HG03442 (cell line): ENCODE measurements at regions not wholly inside any gene's neighbourhood (a gene's known extent, or its start where the extent isn't known, plus 50 kb on each side); places are given as distances from the start of the nearest gene placed in this dataset.

Experiments used
- ATAC-seq: cut with Tn5 transposase; IDR thresholded peaks from one replicate; pipeline ENCODE4 v1.9.1; 2021; ENCODE audit warnings: mild to moderate bottlenecking, moderate library complexity; ENCODE audit not compliant: unreplicated experiment

DNA sequence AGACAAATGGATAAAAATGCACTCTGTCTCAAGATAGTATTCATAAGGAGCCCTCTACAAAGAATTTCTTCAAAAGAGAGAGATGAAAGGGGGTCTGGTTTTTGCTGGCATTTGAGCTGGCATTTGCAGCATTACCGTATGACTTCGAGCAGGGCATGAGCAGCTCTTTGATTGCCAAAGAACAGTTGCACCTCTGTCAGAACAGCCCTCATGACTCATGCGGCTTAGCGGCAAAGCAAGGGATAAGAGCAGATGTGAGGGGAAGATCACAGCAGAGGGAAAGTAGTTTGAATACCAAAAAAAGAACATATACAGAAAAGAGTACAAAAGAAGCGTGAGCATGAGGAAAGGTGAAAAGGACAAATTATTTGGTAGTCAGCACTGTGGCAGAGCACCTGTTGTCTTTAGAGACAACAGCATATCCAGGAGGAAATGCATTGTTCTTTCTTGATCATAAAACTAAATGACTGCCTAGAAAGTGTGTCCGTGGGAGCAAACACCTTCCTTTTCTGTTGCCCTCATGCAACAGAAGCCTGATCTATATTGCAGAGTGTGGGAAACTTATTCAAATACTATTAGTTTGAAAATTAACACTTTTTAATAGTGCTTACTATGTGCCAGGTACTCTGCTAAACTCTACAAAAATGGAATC lies 80.5 kb upstream of the SLC24A5 start:
- ATAC-seq: no peak

DNA sequence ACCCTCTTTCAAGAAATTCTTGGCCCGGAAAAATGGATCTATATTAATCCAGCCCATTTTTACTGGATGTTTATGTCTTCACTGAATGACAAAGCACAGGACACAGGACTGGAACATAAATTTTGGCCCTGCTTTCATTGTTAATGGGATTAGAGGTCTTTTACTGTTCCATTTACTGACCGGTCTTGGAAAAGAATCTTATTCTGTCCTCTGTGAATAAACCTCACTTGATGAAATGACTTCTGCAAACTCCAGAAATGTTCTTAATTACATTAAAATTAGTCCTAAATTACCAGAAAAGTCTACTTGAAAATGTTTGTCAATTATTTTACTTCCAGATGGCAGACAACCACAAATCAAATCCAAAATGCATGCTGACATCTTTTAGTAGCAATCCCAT lies 79.3 kb upstream of the SLC24A5 start:
- ATAC-seq: no peak

DNA sequence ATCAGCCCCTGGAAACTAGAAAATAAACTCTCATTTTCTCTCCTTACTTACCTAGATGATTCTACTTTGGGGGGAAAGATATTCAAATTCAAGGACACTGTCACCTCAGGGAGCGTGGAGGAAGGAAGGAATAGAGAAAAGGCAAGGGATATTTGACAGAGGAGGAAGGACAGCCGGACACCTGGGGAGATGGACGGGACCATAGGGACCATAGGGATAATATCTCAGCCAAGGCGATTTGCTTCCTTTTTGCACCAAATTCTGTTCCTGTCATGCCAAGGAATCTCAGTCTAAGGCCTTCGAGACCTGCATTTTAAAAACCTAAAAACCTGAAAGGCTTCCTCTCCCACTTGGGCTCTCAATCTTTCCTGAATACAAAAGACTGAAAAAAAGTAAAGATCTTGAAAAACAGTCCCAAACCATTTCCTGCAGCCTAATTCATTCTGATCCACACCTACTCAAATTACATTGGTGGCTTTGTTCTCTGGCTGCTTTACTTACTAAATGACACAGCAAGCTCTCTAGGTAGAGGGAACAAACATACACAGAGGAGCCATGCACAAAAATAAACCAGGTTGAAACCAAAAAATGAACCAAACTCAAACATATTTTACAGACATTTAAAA lies 73.9 kb upstream of the SLC24A5 start:
- ATAC-seq: no peak

DNA sequence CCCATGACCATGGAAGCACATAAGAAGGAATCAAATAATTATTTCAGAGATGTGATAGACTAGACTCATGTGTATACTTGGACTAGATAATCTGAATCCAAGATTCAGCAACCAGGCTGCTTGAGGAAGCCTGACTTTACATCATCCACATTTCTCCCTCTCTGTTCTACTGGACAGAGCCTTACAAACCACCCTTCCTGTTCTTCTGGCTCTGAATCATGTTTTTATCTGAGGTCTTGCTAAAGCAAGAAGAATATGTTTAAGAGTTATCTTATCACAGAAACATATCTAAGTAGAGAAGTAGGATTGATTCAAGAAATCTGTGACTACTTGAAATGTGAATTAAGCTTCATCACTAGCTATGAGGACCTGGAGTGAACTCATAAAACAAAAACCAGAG lies 71.1 kb upstream of the SLC24A5 start:
- no peak for ATAC-seq

DNA sequence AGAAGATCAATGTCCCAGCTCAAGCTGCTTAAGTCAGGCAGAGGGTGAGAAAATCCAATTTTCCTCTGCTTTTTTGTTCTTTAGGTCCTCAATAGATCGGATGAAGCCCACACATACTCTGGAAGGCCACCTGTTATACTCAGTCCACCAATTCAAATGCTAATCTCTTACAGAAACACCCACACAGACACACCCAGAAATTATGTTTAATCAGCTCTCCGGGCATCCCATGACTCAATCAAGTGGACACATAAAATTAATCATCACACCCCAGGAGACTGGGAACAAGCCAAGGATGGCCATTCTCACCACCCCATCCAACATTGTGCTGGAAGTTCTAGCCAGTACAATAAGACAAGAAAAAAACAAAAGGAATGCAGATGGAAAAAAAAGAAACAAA lies 67.8 kb upstream of the SLC24A5 start:
- no peak for ATAC-seq

DNA sequence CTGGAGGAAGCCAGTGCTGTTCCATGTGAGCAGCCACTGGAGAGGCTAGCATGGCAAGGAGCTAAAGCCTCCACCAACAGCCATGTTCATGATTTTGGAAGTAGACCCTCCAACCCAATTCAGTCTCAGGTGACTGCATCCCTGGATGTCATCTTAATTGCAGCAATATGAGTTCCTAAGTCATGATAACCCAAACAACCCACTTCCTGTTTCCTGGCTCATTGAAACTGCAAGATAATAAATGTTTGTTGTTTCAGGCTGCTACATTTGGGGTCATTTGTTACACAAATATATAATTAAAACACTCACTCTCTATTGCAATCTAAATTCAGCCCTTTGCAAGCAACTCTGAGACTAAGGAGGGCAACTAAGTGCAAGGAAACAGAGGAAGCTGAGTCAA lies 62.4 kb upstream of the SLC24A5 start:
- no peak for ATAC-seq

DNA sequence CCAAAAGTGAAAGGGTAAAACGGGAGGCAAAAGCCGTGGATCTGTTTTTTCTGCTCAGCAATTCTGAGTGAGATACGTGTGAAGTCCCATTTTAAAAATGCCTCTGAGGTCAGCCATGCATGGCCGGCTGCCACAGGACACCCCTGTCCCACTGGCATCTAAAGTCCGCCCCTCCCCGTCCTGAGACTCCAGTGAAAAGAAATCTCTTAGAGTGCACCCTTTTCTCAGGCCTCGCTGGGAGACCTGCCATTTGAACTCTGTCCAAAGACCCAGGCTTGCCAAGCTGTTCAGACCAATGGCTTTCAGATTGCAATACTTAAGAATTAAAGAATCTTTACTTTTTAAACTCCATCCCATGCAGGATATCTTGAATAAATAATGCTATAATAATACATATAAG lies 61.0 kb upstream of the SLC24A5 start:
- no peak for ATAC-seq

DNA sequence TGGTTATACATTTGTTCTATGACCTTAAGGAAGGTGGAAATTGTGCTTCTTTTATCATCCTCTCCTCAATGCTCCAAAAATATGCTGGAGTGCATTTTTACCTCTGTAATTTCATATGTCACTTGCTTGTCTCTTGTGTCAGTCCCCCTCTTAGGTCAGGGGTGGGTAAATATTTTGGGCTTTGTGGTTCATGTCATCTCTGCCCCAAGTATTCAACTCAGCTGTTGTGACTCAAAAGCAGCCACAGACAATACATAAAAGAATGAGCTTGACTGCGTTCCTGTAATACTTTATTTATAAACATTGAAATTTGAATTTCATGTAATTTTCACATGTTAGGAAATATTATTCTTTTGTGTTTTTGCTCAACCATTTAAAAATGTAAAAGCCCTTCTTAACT lies 60.4 kb upstream of the SLC24A5 start:
- ATAC-seq: no peak

DNA sequence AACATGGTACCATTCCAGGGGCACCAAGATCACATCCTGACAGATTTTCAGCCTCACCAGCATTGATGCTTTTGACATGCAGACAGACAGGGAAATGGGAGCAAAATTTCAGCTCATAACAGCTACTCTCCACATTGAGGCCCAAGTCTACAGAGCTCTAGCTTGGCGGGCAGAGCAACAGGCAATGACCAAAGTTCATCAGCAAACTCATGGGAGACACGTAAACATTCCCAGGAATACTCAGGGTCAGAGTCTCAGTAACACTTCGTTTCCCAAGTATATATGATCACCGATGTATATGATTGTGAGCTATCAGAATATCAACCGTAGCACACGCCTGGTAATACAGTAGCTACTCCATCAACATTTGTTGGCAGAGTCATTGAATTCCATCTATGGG lies 59.2 kb upstream of the SLC24A5 start:
- no peak for ATAC-seq

DNA sequence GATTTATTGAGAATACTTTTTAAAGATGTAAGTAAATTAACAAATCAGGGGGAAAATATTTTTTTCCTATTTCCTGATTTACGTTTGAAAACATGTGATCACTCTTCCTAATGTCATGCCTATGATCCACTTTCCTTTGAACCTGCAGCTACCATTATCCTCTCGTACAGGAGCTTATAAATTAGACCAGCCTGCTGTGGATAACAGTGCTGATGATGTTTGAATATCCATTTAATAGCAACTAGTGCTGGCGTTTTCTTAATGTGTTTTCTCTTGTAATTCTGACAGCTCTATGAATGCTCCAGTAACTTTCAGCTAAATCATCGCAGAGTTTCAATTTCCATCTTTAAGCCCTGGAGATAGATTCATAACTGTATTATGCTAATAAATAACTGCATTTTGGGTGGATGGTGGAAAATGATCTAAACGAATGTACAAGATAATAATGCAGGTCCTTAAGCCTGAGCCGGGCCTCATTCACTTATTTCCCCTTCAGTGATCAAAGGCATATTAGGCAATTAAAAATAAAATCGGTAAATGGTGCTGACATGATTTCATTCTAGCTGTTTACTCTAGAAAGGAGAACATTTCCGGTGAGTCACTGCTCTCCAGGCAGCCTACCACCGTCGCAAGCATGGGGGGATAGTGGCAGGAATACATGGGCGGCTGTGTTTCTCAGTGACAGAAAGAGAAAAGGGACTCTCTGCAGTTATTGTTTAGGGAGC lies 58.5 kb upstream of the SLC24A5 start:
- no peak for ATAC-seq

DNA sequence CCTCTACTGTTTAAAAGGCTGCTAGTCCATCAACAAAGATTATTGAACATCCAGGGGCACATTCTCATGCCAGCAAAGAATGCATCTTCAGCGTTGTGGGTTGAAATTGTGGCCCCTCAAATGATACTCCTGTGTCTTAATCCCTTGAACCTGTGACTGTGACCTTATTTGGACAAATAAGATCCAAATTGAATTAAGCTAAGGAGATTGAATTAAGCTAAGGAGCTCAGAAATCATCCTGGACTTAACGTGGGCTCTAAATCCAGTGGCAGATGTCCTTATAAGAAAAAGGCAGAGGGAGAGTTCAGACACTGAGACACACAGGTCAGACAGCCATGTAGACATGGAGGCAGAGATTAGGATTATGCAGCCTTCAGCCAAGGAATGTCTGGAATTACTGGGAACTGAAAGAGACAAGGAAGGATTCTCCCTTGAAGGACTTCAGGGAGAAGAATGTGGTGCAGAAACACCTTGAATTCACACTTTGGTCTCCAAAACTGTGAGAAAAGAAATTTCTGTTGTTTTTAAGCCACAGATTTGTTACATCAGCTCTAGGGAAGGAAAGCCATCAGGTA lies 57.3 kb upstream of the SLC24A5 start:
- ATAC-seq: no peak

DNA sequence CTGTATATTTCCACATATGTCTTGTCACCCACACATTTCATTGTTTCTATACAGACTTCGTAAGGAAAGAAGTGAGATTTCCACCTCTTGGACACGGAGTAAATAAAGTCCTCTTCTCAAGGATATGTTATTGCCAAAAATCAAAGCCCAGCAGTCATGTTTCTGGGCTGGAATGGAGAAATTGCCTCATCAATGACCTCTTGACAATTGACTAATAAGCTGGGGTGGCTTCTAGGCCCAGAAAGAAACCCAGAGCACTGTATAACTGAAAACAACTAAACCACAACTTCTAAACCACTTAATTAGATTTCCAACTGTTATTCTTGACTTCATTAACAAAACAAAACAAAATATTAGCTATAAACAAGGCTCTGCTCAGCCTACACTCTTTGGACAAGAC lies 56.4 kb upstream of the SLC24A5 start:
- no peak for ATAC-seq

DNA sequence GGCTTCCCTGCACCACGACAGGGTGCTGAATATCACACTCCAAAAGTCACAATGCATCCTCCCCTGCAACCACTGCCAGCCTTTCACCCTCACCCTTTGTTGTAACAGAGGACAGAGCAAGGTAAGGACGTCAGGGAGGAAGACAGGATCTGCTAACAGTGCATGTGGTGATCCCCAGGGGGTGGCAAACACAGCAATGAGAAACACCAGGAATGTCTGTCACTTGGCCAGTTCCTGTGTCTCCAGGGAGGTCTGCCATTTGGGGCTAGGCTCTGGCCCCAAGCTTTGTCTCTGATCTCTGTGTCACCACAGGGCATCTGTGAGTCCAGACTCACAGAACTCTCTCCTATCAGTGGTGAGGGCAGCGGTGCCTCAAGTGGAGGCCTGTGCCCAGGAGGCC lies 54.3 kb upstream of the SLC24A5 start:
- no peak for ATAC-seq
